CD8-positive, alpha-beta memory T cell (primary cell): ENCODE measurements at regions not wholly inside any gene's neighbourhood (a gene's known extent, or its start where the extent isn't known, plus 50 kb on each side); places are given as distances from the start of the nearest gene placed in this dataset.
A peak's percentile ranks its signal among the peaks of the same experiment; 100 is the strongest.

ENCODE experiments used
- CTCF ChIA-PET: fragments of 350-600 bp; sonication (Branson Sonifier 250); formaldehyde crosslinking; loops from one replicate; lab custom pipeline; 2021; ENCODE audit warnings: antibody characterized with exemption; lab: Charles Lee
- POLR2A ChIA-PET: fragments of 350-600 bp; sonication (Branson Sonifier 250); formaldehyde crosslinking; loops from one replicate; lab custom pipeline; 2021; ENCODE audit warnings: antibody characterized with exemption; lab: Charles Lee
- DNase-seq, 5 donors: peaks; one replicate each; pipeline versions ENCODE4 v3.0.0 to v3.0.0-alpha.2; 2020 to 2022; ENCODE audit warnings: mixed read lengths in 1 of 5
- H3K27ac ChIP-seq: one replicate; pipeline ENCODE4 v1.7.0; 2013; ENCODE audit warnings: low read depth, mild to moderate bottlenecking, low read length, moderate library complexity
- H3K27me3 ChIP-seq: 2 replicates; pipeline ENCODE4 v1.7.0; 2013; ENCODE audit warnings: low read length, mild to moderate bottlenecking; ENCODE audit not compliant: insufficient read depth, poor library complexity, severe bottlenecking
- H3K36me3 ChIP-seq: 2 replicates; pipeline ENCODE4 v1.7.0; 2013; ENCODE audit warnings: mild to moderate bottlenecking, low read length, moderate library complexity; ENCODE audit not compliant: insufficient read depth
- H3K4me1 ChIP-seq: 2 replicates; pipeline ENCODE4 v1.7.0; 2013; ENCODE audit warnings: mild to moderate bottlenecking, low read length, moderate library complexity; ENCODE audit not compliant: insufficient read depth
- H3K4me3 ChIP-seq: 2 replicates; pipeline ENCODE4 v1.7.0; 2013; ENCODE audit warnings: mild to moderate bottlenecking, low read length
- H3K9me3 ChIP-seq: 2 replicates; pipeline ENCODE4 v1.7.0; 2013; ENCODE audit warnings: mild to moderate bottlenecking, low read length
- H3K27ac Mint-ChIP-seq, 8 donors: one replicate each; pipeline ENCODE4 v1.8.0; 2020 to 2021; ENCODE audit warnings: mixed read lengths in 8 of 8, mild to moderate bottlenecking in 6 of 8, inconsistent platforms in 3 of 8, moderate library complexity in 3 of 8
- H3K27me3 Mint-ChIP-seq, 2 donors: one replicate each; pipeline ENCODE4 v1.8.0; 2020 to 2021; ENCODE audit warnings: mixed read lengths in 2 of 2, mild to moderate bottlenecking in 1 of 2, moderate library complexity in 1 of 2
- H3K36me3 Mint-ChIP-seq, 3 donors: one replicate each; pipeline ENCODE4 v1.8.0; 2020 to 2021; ENCODE audit warnings: mixed read lengths in 3 of 3, inconsistent platforms in 1 of 3, mild to moderate bottlenecking in 1 of 3
- H3K4me1 Mint-ChIP-seq, 3 donors: one replicate each; pipeline ENCODE4 v1.8.0; 2020 to 2021; ENCODE audit warnings: mixed read lengths in 3 of 3, inconsistent platforms in 1 of 3, mild to moderate bottlenecking in 1 of 3
- H3K4me3 Mint-ChIP-seq, 7 donors: one replicate each; pipeline ENCODE4 v1.8.0; 2020 to 2021; ENCODE audit warnings: mixed read lengths in 7 of 7, mild to moderate bottlenecking in 6 of 7, moderate library complexity in 4 of 7, inconsistent platforms in 2 of 7
- H3K9me3 Mint-ChIP-seq, 5 donors: one replicate each; pipeline ENCODE4 v1.8.0; 2020 to 2022; ENCODE audit warnings: mixed read lengths in 5 of 5, mild to moderate bottlenecking in 3 of 5, moderate library complexity in 2 of 5, inconsistent platforms in 1 of 5

- Mint-ChIP-seq H3K36me3 (peaks cover 0 to 7% (median 0%) of the 10 kb centered on the region in 3 donors), H3K4me3 (no peak overlapping the region), H3K4me1 (peaks cover 0 to 3% (median 0%) of the 10 kb centered on the region in 3 donors), H3K27me3 (no peaks in the 10 kb centered on the region), H3K27ac (no peak overlapping the region), H3K9me3 (no peaks in the 10 kb centered on the region)
- H3K36me3 ChIP-seq, result no peaks in the 10 kb centered on the region
- no peaks in the 10 kb centered on the region for H3K9me3 ChIP-seq
- CTCF ChIA-PET, result no interaction called here
- H3K4me1 ChIP-seq, result no peaks in the 10 kb centered on the region
- no peak for DNase-seq
- H3K27ac ChIP-seq, result no peak overlapping the region
- POLR2A ChIA-PET, result no interaction called here
- H3K27me3 ChIP-seq, result no peaks in the 10 kb centered on the region
- no peak overlapping the region for H3K4me3 ChIP-seq
Observed at GRCh38 chr3:106577241-106577640, 708.4 kb upstream of the CBLB start.

GRCh38 chr3:106578911-106579310 lies 710.1 kb upstream of the CBLB start:
- Mint-ChIP-seq H3K4me1 (peaks cover 0 to 3% (median 0%) of the 10 kb centered on the region in 3 donors), H3K27ac (no peak overlapping the region), H3K27me3 (no peaks in the 10 kb centered on the region), H3K36me3 (peaks cover 0 to 7% (median 0%) of the 10 kb centered on the region in 3 donors), H3K4me3 (no peak overlapping the region), H3K9me3 (no peaks in the 10 kb centered on the region)
- H3K4me3 ChIP-seq, result no peak overlapping the region
- no peaks in the 10 kb centered on the region for H3K27me3 ChIP-seq
- no peaks in the 10 kb centered on the region for H3K9me3 ChIP-seq
- ChIA-PET CTCF (no interaction called here), POLR2A (no interaction called here)
- no peak overlapping the region for H3K27ac ChIP-seq
- H3K4me1 ChIP-seq, result no peaks in the 10 kb centered on the region
- H3K36me3 ChIP-seq, result no peaks in the 10 kb centered on the region
- DNase-seq, result no peak

GRCh38 chr3:106582151-106582550 lies 713.3 kb upstream of the CBLB start:
- Histone ChIP-seq H3K4me3 (no peak overlapping the region), H3K27me3 (no peaks in the 10 kb centered on the region), H3K36me3 (no peaks in the 10 kb centered on the region), H3K9me3 (no peaks in the 10 kb centered on the region), H3K27ac (no peak overlapping the region), H3K4me1 (no peaks in the 10 kb centered on the region)
- Mint-ChIP-seq H3K9me3 (no peaks in the 10 kb centered on the region), H3K4me1 (no peaks in the 10 kb centered on the region), H3K27me3 (no peaks in the 10 kb centered on the region), H3K27ac (no peak overlapping the region), H3K36me3 (peaks cover 0 to 7% (median 0%) of the 10 kb centered on the region in 3 donors), H3K4me3 (no peak overlapping the region)
- CTCF ChIA-PET, result no interaction called here
- POLR2A ChIA-PET, result no interaction called here
- no peak for DNase-seq

- no peaks in the 10 kb centered on the region for H3K4me1 ChIP-seq
- H3K9me3 ChIP-seq, result no peaks in the 10 kb centered on the region
- Mint-ChIP-seq H3K9me3 (no peaks in the 10 kb centered on the region), H3K4me1 (no peaks in the 10 kb centered on the region), H3K36me3 (no peaks in the 10 kb centered on the region), H3K27ac (no peak overlapping the region), H3K4me3 (no peak overlapping the region), H3K27me3 (no peaks in the 10 kb centered on the region)
- ChIA-PET CTCF (no interaction called here), POLR2A (no interaction called here)
- H3K27me3 ChIP-seq, result no peaks in the 10 kb centered on the region
- H3K27ac ChIP-seq, result no peak overlapping the region
- H3K36me3 ChIP-seq, result no peaks in the 10 kb centered on the region
- H3K4me3 ChIP-seq, result no peak overlapping the region
- DNase-seq, result no peak
Observed at GRCh38 chr3:106587551-106587950, 718.7 kb upstream of the CBLB start.

GRCh38 chr3:106588739-106589138 lies 719.9 kb upstream of the CBLB start:
- DNase-seq, result no peak
- Histone ChIP-seq H3K27me3 (no peaks in the 10 kb centered on the region), H3K4me3 (no peak overlapping the region), H3K9me3 (no peaks in the 10 kb centered on the region), H3K27ac (no peak overlapping the region), H3K4me1 (no peaks in the 10 kb centered on the region), H3K36me3 (no peaks in the 10 kb centered on the region)
- Mint-ChIP-seq H3K9me3 (no peaks in the 10 kb centered on the region), H3K36me3 (no peaks in the 10 kb centered on the region), H3K4me1 (no peaks in the 10 kb centered on the region), H3K4me3 (no peak overlapping the region), H3K27me3 (no peaks in the 10 kb centered on the region), H3K27ac (no peak overlapping the region)
- POLR2A ChIA-PET, result no interaction called here
- CTCF ChIA-PET, result no interaction called here

- Mint-ChIP-seq H3K9me3 (no peaks in the 10 kb centered on the region), H3K27ac (peak overlapping the region in 1 of 8 donors; percentile 24), H3K4me3 (no peak overlapping the region), H3K36me3 (no peaks in the 10 kb centered on the region), H3K27me3 (no peaks in the 10 kb centered on the region), H3K4me1 (no peaks in the 10 kb centered on the region)
- no peak for DNase-seq
- H3K27ac ChIP-seq, result no peak overlapping the region
- ChIA-PET POLR2A (no interaction called here), CTCF (no interaction called here)
- H3K27me3 ChIP-seq, result no peaks in the 10 kb centered on the region
- no peaks in the 10 kb centered on the region for H3K9me3 ChIP-seq
- no peak overlapping the region for H3K4me3 ChIP-seq
- no peaks in the 10 kb centered on the region for H3K4me1 ChIP-seq
- no peaks in the 10 kb centered on the region for H3K36me3 ChIP-seq
Observed at GRCh38 chr3:106589311-106589942, 720.6 kb upstream of the CBLB start.

- no peaks in the 10 kb centered on the region for H3K27me3 Mint-ChIP-seq
- Histone ChIP-seq H3K36me3 (no peaks in the 10 kb centered on the region), H3K27me3 (no peaks in the 10 kb centered on the region), H3K27ac (no peak overlapping the region), H3K4me1 (no peaks in the 10 kb centered on the region), H3K4me3 (no peak overlapping the region), H3K9me3 (no peaks in the 10 kb centered on the region)
- DNase-seq, result no peak
- H3K27ac Mint-ChIP-seq, result no peak overlapping the region
- H3K4me3 Mint-ChIP-seq, result no peak overlapping the region
- no peaks in the 10 kb centered on the region for H3K4me1 Mint-ChIP-seq
- CTCF ChIA-PET, result no interaction called here
- no peaks in the 10 kb centered on the region for H3K9me3 Mint-ChIP-seq
- POLR2A ChIA-PET, result no interaction called here
- no peaks in the 10 kb centered on the region for H3K36me3 Mint-ChIP-seq
Observed at GRCh38 chr3:106590216-106590615, 721.4 kb upstream of the CBLB start.

- no peak for DNase-seq
- Histone ChIP-seq H3K27me3 (no peaks in the 10 kb centered on the region), H3K9me3 (no peaks in the 10 kb centered on the region), H3K4me1 (no peaks in the 10 kb centered on the region), H3K27ac (no peak overlapping the region), H3K36me3 (no peaks in the 10 kb centered on the region), H3K4me3 (no peak overlapping the region)
- ChIA-PET POLR2A (no interaction called here), CTCF (no interaction called here)
- H3K9me3 Mint-ChIP-seq, result peaks cover 0 to 9% (median 0%) of the 10 kb centered on the region in 5 donors
- H3K4me3 Mint-ChIP-seq, result no peak overlapping the region
- no peaks in the 10 kb centered on the region for H3K4me1 Mint-ChIP-seq
- H3K36me3 Mint-ChIP-seq, result no peaks in the 10 kb centered on the region
- H3K27ac Mint-ChIP-seq, result peak overlapping the region in 1 of 8 donors; percentile 50
- H3K27me3 Mint-ChIP-seq, result no peaks in the 10 kb centered on the region
Observed at GRCh38 chr3:106593381-106593780, 724.6 kb upstream of the CBLB start.
